ENCODE measurements at regions not wholly inside any gene's neighbourhood (a gene's known extent, or its start where the extent isn't known, plus 50 kb on each side); places are given as distances from the start of the nearest gene placed in this dataset.

GRCh38 chr5:110013017-110013416 is 323.3 kb downstream of the MAN2A1 start (continued):
- no peak for TF ChIP-seq ETS1 (IDR thresholded peaks at IDR 0.05)
- no peak for TF ChIP-seq ZNF114 (CRISPR knock-in tag; IDR thresholded peaks at IDR 0.05)
- TF ChIP-seq EZH2 (IDR thresholded peaks at IDR 0.05; ENCODE audit: low read depth, unreplicated experiment): no peak
- TF ChIP-seq REST (IDR thresholded peaks at IDR 0.05; ENCODE audit: unreplicated experiment): no peak
- no peak for TF ChIP-seq POLR2AphosphoS5 (IDR thresholded peaks at IDR 0.05; ENCODE audit: low read depth)
- TF ChIP-seq EZH2phosphoT487 (IDR thresholded peaks at IDR 0.05; ENCODE audit: unreplicated experiment): no peak
- TF ChIP-seq NANOG (IDR thresholded peaks at IDR 0.05; ENCODE audit: borderline replicate concordance): no peak

GRCh38 chr5:110017854-110018253 is 328.1 kb downstream of the MAN2A1 start:
- Histone ChIP-seq H3K4me3 (no peak overlapping the region), H3F3A (replicated peaks; ENCODE audit: low read depth) (no peaks in the 10 kb centered on the region), H4K20me1 (replicated peaks; ENCODE audit: insufficient read depth) (no peaks in the 10 kb centered on the region), H2AFZ (no peak overlapping the region), H3K4me2 (no peak overlapping the region), H3K27ac (ENCODE audit: low read depth) (no peak overlapping the region), H3K9me2 (ENCODE audit: insufficient read depth) (0 out of 2 replicates have a peak, but pooled peaks cover 8% of the 10 kb centered on the region), H3K4me1 (ENCODE audit: insufficient read depth) (no peaks in the 10 kb centered on the region), H3K27me3 (ENCODE audit: insufficient read depth) (no peaks in the 10 kb centered on the region), H3K36me3 (ENCODE audit: insufficient read depth) (0 out of 2 replicates have a peak, but pooled peaks cover 5% of the 10 kb centered on the region), H3K79me2 (replicated peaks; ENCODE audit: insufficient read depth) (no peaks in the 10 kb centered on the region)
- DNase-seq (ENCODE audit: low spot score) (no peak), ATAC-seq (no peak)
- no peaks in the 10 kb centered on the region; the same call in 1 of the 3 replicates for H3K9me3 Mint-ChIP-seq
- no peak overlapping the region for H3K4me3 Mint-ChIP-seq
- no peaks in the 10 kb centered on the region for H3K36me3 Mint-ChIP-seq (ENCODE audit: low read depth)
- no peak overlapping the region for H3K27ac Mint-ChIP-seq
- H3K27me3 Mint-ChIP-seq (ENCODE audit: insufficient read depth, low read depth, poor library complexity): no peaks in the 10 kb centered on the region
- peaks cover 2% of the 10 kb centered on the region; the same call in 2 of the 3 replicates for H3K4me1 Mint-ChIP-seq
- no peak for TF ChIP-seq CTCF (conservative IDR thresholded peaks at IDR 0.05; ENCODE audit: low read depth in 2 of 2)
- TF ChIP-seq REST (IDR thresholded peaks at IDR 0.05; ENCODE audit: unreplicated experiment): no peak
- TF ChIP-seq STAT1 (IDR thresholded peaks at IDR 0.05; ENCODE audit: unreplicated experiment): no peak
- TF ChIP-seq ZNF331 (CRISPR knock-in tag; IDR thresholded peaks at IDR 0.05; ENCODE audit: low read depth): no peak
- TF ChIP-seq EZH2phosphoT487 (IDR thresholded peaks at IDR 0.05; ENCODE audit: unreplicated experiment): no peak
- no peak for TF ChIP-seq ETS1 (IDR thresholded peaks at IDR 0.05)
- TF ChIP-seq EZH2 (IDR thresholded peaks at IDR 0.05; ENCODE audit: low read depth, unreplicated experiment): no peak
- no peak for TF ChIP-seq CREB1 (CRISPR knock-in tag; IDR thresholded peaks at IDR 0.05; ENCODE audit: low read depth)
- TF ChIP-seq ZNF114 (CRISPR knock-in tag; IDR thresholded peaks at IDR 0.05): no peak

Measured in GM23338 (cell line).